Uterus (tissue), 2 donors: ENCODE measurements at regions not wholly inside any gene's neighbourhood (a gene's known extent, or its start where the extent isn't known, plus 50 kb on each side); places are given as distances from the start of the nearest gene placed in this dataset.

Experiments used
- CTCF ChIP-seq, 4 experiments: fragments of 200-600 bp in 2 of 4; fragments of 450-650 bp in 2 of 4; sonication (generic) in 2 of 4; IDR thresholded peaks; one replicate each; pipeline ENCODE4 v1.5.1; 2016 to 2019; ENCODE audit warnings: antibody characterized with exemption in 4 of 4, mild to moderate bottlenecking in 2 of 4, moderate library complexity in 1 of 4
- POLR2A ChIP-seq, 2 donors: fragments of 450-650 bp; IDR thresholded peaks; one replicate each; pipeline ENCODE4 v1.6.1; 2016; ENCODE audit warnings: antibody characterized with exemption in 2 of 2, mild to moderate bottlenecking in 1 of 2, moderate library complexity in 1 of 2

DNA sequence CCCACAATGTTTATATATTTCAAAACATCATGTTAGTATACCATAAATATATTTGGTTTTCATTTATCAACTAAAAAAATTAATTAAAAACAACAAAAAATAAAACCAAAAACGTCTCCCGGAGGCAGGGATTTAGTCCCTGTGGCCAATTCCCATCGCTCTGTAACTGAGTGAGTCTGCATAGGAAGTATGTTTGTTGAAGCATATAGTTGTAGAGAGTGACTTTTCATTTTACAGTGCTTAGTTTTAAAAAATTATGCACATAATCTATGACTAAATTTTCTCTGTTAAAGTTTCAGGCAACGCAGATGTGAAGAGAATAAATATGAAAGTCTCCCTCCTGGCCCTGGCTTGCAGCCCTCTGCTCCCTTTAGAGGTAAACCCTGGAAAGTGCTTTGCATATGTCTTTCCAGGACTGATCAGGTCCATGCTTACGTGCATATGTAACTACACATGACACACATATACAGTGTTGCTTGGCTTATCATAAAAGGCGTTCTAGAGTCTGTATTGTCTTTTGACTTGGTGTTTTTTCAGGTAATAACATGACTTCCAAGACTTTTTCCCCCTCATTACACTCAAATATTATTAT lies 63.4 kb upstream of the SORBS2 start:
- no peak for TF ChIP-seq CTCF (IDR thresholded peaks at IDR 0.05)
- no peak for TF ChIP-seq POLR2A (IDR thresholded peaks at IDR 0.05)
